C4-2B (cell line): ENCODE measurements at regions not wholly inside any gene's neighbourhood (a gene's known extent, or its start where the extent isn't known, plus 50 kb on each side); places are given as distances from the start of the nearest gene placed in this dataset.

Experiments used
- H3K27ac ChIP-seq: fragments of 450-650 bp; 2 replicates; pipeline ENCODE4 v1.5.1; 2017
- CTCF ChIP-seq: fragments of 450-650 bp; conservative IDR thresholded peaks from 2 replicates; pipeline ENCODE4 v1.5.1; 2017; ENCODE audit warnings: mild to moderate bottlenecking
- ZFX ChIP-seq: fragments of 450-650 bp; IDR thresholded peaks from 2 replicates; pipeline ENCODE4 v1.6.1; 2017

GRCh38 chr11:70926543-70927201, 325.7 kb downstream of the SHANK2 start:
- TF ChIP-seq CTCF, result no peak
- TF ChIP-seq ZFX, result no peak
- H3K27ac ChIP-seq, result no peak overlapping the region

GRCh38 chr11:70928854-70929598, 323.4 kb downstream of the SHANK2 start:
- H3K27ac ChIP-seq, result no peak overlapping the region
- TF ChIP-seq CTCF (no peak), ZFX (no peak)

GRCh38 chr11:70930215-70930614, 322.2 kb downstream of the SHANK2 start:
- no peak for TF ChIP-seq CTCF
- TF ChIP-seq ZFX, result no peak
- H3K27ac ChIP-seq, result no peak overlapping the region

GRCh38 chr11:70931430-70931829, 320.9 kb downstream of the SHANK2 start:
- H3K27ac ChIP-seq, result no peak overlapping the region
- no peak for TF ChIP-seq CTCF
- no peak for TF ChIP-seq ZFX

- no peak overlapping the region for H3K27ac ChIP-seq
- TF ChIP-seq CTCF (no peak), ZFX (no peak)
Measured at GRCh38 chr11:70933981-70934583, 318.3 kb downstream of the SHANK2 start.

- no peak for TF ChIP-seq CTCF
- TF ChIP-seq ZFX, result no peak
- no peak overlapping the region for H3K27ac ChIP-seq
Measured at GRCh38 chr11:70935006-70935768, 317.2 kb downstream of the SHANK2 start.

GRCh38 chr11:70942593-70942992, 309.8 kb downstream of the SHANK2 start:
- TF ChIP-seq ZFX (no peak), CTCF (peak; percentile 57)
- no peak overlapping the region for H3K27ac ChIP-seq
